ENCODE measurements at regions not wholly inside any gene's neighbourhood (a gene's known extent, or its start where the extent isn't known, plus 50 kb on each side); places are given as distances from the start of the nearest gene placed in this dataset.

DNA sequence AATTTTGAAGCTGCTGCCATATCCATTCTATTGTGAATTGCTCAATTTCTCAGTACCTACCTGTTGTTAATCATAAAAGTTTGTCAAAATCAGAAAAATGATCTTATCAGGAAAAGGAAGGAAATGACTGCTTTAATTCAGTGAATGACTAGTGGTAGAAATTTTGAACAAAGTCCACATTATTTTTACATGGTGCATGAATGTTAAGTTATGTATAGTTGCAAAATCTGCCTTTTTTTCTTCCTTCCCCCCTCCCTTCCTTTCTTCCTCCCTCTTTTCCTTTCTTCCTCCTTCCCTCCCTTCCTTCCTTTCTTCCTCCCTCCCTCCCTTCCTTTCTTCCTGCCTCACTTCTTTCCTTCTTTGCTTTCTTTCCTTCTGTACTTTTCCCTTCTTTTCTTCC, 127.1 kb upstream of the TSHZ2 start:
- Histone ChIP-seq H3K9me3 (replicated peaks; ENCODE audit: control insufficient read depth, insufficient read depth, low read length) (no peaks in the 10 kb centered on the region), H3K27ac (ENCODE audit: control insufficient read depth, insufficient read depth) (no peak overlapping the region), H2AFZ (ENCODE audit: control insufficient read depth, low read depth, low read length) (no peak overlapping the region), H3K27me3 (replicated peaks in 1 of 2; ENCODE audit: control insufficient read depth in 2 of 2, insufficient read depth in 2 of 2, low read length in 1 of 2) (no peaks in the 10 kb centered on the region), H3K79me2 (ENCODE audit: control insufficient read depth, insufficient read depth, low read length) (no peaks in the 10 kb centered on the region), H3K4me2 (ENCODE audit: control insufficient read depth, insufficient read depth) (no peak overlapping the region), H4K20me1 (ENCODE audit: control insufficient read depth, insufficient read depth) (no peaks in the 10 kb centered on the region), H3K36me3 (ENCODE audit: control insufficient read depth in 2 of 2, insufficient read depth in 2 of 2, low read length in 1 of 2) (no peaks in the 10 kb centered on the region), H3K4me3 (no peak overlapping the region), H3K4me1 (ENCODE audit: control insufficient read depth, insufficient read depth, low read length) (no peaks in the 10 kb centered on the region), H3K9ac (ENCODE audit: control insufficient read depth, insufficient read depth, low read length) (no peak overlapping the region)
- no TSS peak for BruUV-seq (replicated peaks)
- FAIRE-seq (no peak), DNase-seq (ENCODE audit: low read depth, low spot score) (no peak), ATAC-seq (no peak)
- ChIA-PET SMC1A (ENCODE audit: uncharacterized antibody, unreplicated experiment) (no interaction called here), RAD21 (ENCODE audit: unreplicated experiment) (no interaction called here), CTCF (no interaction called here), POLR2A (no interaction called here)
- TF ChIP-seq EED (IDR thresholded peaks at IDR 0.05; ENCODE audit: low read depth) = no peak
- TF ChIP-seq RCOR1 (conservative IDR thresholded peaks at IDR 0.05; ENCODE audit: low read depth, low read length) = no peak
- TF ChIP-seq CBFB (IDR thresholded peaks at IDR 0.05; ENCODE audit: low read depth) = no peak
- no peak for TF ChIP-seq NRF1 (conservative IDR thresholded peaks at IDR 0.05; ENCODE audit: low read depth, low read length)
- no peak for TF ChIP-seq ZNF24 (IDR thresholded peaks at IDR 0.05)
- TF ChIP-seq TAF1 (IDR thresholded peaks at IDR 0.05; ENCODE audit: borderline replicate concordance, low read depth, low read length) = no peak
- TF ChIP-seq, protein P1, sequence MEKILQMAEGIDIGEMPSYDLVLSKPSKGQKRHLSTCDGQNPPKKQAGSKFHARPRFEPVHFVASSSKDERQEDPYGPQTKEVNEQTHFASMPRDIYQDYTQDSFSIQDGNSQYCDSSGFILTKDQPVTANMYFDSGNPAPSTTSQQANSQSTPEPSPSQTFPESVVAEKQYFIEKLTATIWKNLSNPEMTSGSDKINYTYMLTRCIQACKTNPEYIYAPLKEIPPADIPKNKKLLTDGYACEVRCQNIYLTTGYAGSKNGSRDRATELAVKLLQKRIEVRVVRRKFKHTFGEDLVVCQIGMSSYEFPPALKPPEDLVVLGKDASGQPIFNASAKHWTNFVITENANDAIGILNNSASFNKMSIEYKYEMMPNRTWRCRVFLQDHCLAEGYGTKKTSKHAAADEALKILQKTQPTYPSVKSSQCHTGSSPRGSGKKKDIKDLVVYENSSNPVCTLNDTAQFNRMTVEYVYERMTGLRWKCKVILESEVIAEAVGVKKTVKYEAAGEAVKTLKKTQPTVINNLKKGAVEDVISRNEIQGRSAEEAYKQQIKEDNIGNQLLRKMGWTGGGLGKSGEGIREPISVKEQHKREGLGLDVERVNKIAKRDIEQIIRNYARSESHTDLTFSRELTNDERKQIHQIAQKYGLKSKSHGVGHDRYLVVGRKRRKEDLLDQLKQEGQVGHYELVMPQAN (conservative IDR thresholded peaks at IDR 0.05) = no peak
- no peak for TF ChIP-seq SMC3 (IDR thresholded peaks at IDR 0.05; ENCODE audit: borderline replicate concordance, low read length)
- TF ChIP-seq CHD1 (IDR thresholded peaks at IDR 0.05; ENCODE audit: low read depth, low read length) = no peak
- TF ChIP-seq, protein P2, sequence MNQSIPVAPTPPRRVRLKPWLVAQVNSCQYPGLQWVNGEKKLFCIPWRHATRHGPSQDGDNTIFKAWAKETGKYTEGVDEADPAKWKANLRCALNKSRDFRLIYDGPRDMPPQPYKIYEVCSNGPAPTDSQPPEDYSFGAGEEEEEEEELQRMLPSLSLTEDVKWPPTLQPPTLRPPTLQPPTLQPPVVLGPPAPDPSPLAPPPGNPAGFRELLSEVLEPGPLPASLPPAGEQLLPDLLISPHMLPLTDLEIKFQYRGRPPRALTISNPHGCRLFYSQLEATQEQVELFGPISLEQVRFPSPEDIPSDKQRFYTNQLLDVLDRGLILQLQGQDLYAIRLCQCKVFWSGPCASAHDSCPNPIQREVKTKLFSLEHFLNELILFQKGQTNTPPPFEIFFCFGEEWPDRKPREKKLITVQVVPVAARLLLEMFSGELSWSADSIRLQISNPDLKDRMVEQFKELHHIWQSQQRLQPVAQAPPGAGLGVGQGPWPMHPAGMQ (IDR thresholded peaks at IDR 0.05; ENCODE audit: borderline replicate concordance) = no peak
- TF ChIP-seq RBBP5 (conservative IDR thresholded peaks at IDR 0.05) = no peak
- TF ChIP-seq MYC (IDR thresholded peaks at IDR 0.05; ENCODE audit: insufficient read depth, insufficient read length, insufficient replicate concordance, low read length, severe bottlenecking) = no peak
- TF ChIP-seq SIN3A (IDR thresholded peaks at IDR 0.05; ENCODE audit: low read depth, low read length) = no peak
- no peak for TF ChIP-seq ZZZ3 (IDR thresholded peaks at IDR 0.05; ENCODE audit: control insufficient read depth, insufficient read length, low read depth)
- no peak for TF ChIP-seq SMAD1 (IDR thresholded peaks at IDR 0.05; ENCODE audit: low read depth, partially characterized antibody)
- no peak for TF ChIP-seq HDAC2 (IDR thresholded peaks at IDR 0.05)
- intact Hi-C loops (cut with micrococcal nuclease; ENCODE audit: unreplicated experiment) (no loop called here), in situ Hi-C loops (cut with MboI) (no loop called here)

Measured in GM12878 (cell line).